Endothelial cell of umbilical vein (primary cell): ENCODE measurements at regions not wholly inside any gene's neighbourhood (a gene's known extent, or its start where the extent isn't known, plus 50 kb on each side); places are given as distances from the start of the nearest gene placed in this dataset.
"Not testable (repeated sequence)": the region's sequence is repeated elsewhere in the genome, so short reads cannot be mapped to it uniquely, and the experiment has no call there.

Source experiments
- BruUV-seq: library from RNA; stranded (reverse); fragments of 400-500 nt; replicated peaks from 2 replicates; lab custom pipeline; 2021; lab: Mats Ljungman, UMichigan
- CTCF ChIA-PET: fragments of 300-600, 350-600 bp; sonication (Branson Sonifier 250); formaldehyde crosslinking; loops from one replicate; lab custom pipeline; 2021; ENCODE audit warnings: antibody characterized with exemption, inconsistent platforms; lab: Charles Lee
- POLR2A ChIA-PET: fragments of 300-600, 350-600 bp; sonication (Branson Sonifier 250); formaldehyde crosslinking; loops from one replicate; lab custom pipeline; 2021; ENCODE audit warnings: antibody characterized with exemption, inconsistent platforms; lab: Charles Lee
- DNase-seq: peaks from one replicate; pipeline ENCODE4 v3.0.0-alpha.2; 2011; ENCODE audit warnings: low read depth, low spot score
- FAIRE-seq: peaks from 2 replicates; lab custom pipeline; 2011; peaks lifted over from hg19 to GRCh38; lab: Jason Lieb, UNC
- H2AFZ ChIP-seq: 2 replicates; pipeline ENCODE4 v1.6.0; 2012; ENCODE audit warnings: low read depth, low read length, control low read depth, inconsistent platforms
- H3K27ac ChIP-seq: 2 replicates; pipeline ENCODE4 v1.5.1; 2011; ENCODE audit warnings: low read depth, mild to moderate bottlenecking, control low read depth, low read length, moderate library complexity; ENCODE audit not compliant: insufficient read depth
- H3K27me3 ChIP-seq, 2 experiments: 2 replicates each; pipeline versions ENCODE4 v1.6.0 to v1.6.1; 2011; ENCODE audit warnings: low read length in 2 of 2, mixed read lengths in 1 of 2; ENCODE audit not compliant: control insufficient read depth in 2 of 2, insufficient read depth in 2 of 2
- H3K36me3 ChIP-seq, 2 experiments: 2 replicates in 1 of 2; 3 replicates in 1 of 2; pipeline ENCODE4 v1.5.1; 2011; ENCODE audit warnings: low read length in 2 of 2, mild to moderate bottlenecking in 1 of 2, moderate library complexity in 1 of 2; ENCODE audit not compliant: control insufficient read depth in 2 of 2, insufficient read depth in 2 of 2; ENCODE audit errors: extremely low read depth in 1 of 2
- H3K4me1 ChIP-seq: 3 replicates; pipeline ENCODE4 v1.5.1; 2011; ENCODE audit warnings: mild to moderate bottlenecking, low read length; ENCODE audit not compliant: control insufficient read depth, insufficient read depth; ENCODE audit errors: extremely low read depth
- H3K4me2 ChIP-seq: 2 replicates; pipeline ENCODE4 v1.6.1; 2011; ENCODE audit warnings: low read length, control low read depth, mixed read lengths; ENCODE audit not compliant: insufficient read depth
- H3K4me3 ChIP-seq, 3 experiments: fragments of 200-600 bp in 1 of 3; sonication (generic), shearing (Covaris generic) in 1 of 3; replicated peaks in 1 of 3; 2 replicates each; pipeline ENCODE4 v1.5.1; 2011 to 2016; ENCODE audit warnings: control low read depth in 3 of 3, low read length in 3 of 3, mild to moderate bottlenecking in 2 of 3, inconsistent platforms in 1 of 3, low read depth in 1 of 3, moderate library complexity in 1 of 3; ENCODE audit not compliant: insufficient read depth in 1 of 3
- H3K79me2 ChIP-seq: 2 replicates; pipeline ENCODE4 v1.6.0; 2012; ENCODE audit warnings: low read length, inconsistent platforms; ENCODE audit not compliant: control insufficient read depth, insufficient read depth
- H3K9ac ChIP-seq: replicated peaks from 2 replicates; pipeline ENCODE3; 2011; ENCODE audit warnings: low read length, control low read depth; ENCODE audit not compliant: insufficient read depth; ENCODE audit errors: extremely low read depth
- H3K9me1 ChIP-seq: replicated peaks from 3 replicates; pipeline ENCODE4 v1.6.0; 2011; ENCODE audit warnings: mild to moderate bottlenecking, low read length; ENCODE audit not compliant: control insufficient read depth, insufficient read depth; ENCODE audit errors: extremely low read depth
- H3K9me3 ChIP-seq: replicated peaks from 2 replicates; pipeline ENCODE4 v1.5.1; 2012; ENCODE audit warnings: low read length, inconsistent platforms; ENCODE audit not compliant: control insufficient read depth, insufficient read depth
- H4K20me1 ChIP-seq: replicated peaks from 2 replicates; pipeline ENCODE3; 2011; ENCODE audit warnings: mild to moderate bottlenecking, low read length; ENCODE audit not compliant: control insufficient read depth, insufficient read depth; ENCODE audit errors: extremely low read depth
- CTCF ChIP-seq, 2 donors: IDR thresholded peaks; 1 replicate in 1 of 2; 2 replicates in 1 of 2; pipeline ENCODE4 v1.5.1; 2011; ENCODE audit warnings: low read length in 2 of 2, mild to moderate bottlenecking in 2 of 2, moderate library complexity in 2 of 2, control low read depth in 1 of 2, inconsistent platforms in 1 of 2, low read depth in 1 of 2; ENCODE audit not compliant: insufficient read depth in 1 of 2; ENCODE audit errors: extremely low read depth in 1 of 2
- EZH2 ChIP-seq: IDR thresholded peaks from 2 replicates; pipeline ENCODE4 v1.6.1; 2012; ENCODE audit warnings: borderline replicate concordance, low read depth, mild to moderate bottlenecking, moderate library complexity, low read length, inconsistent platforms; ENCODE audit not compliant: severe bottlenecking
- FOS ChIP-seq: IDR thresholded peaks from 2 replicates; pipeline ENCODE4 v1.6.1; 2011; ENCODE audit warnings: mild to moderate bottlenecking, low read length, moderate library complexity, borderline replicate concordance; ENCODE audit not compliant: insufficient read depth
- GATA2 ChIP-seq: IDR thresholded peaks from 2 replicates; pipeline ENCODE4 v1.7.0; 2011; ENCODE audit warnings: low read depth, mild to moderate bottlenecking, moderate library complexity, mixed read lengths, low read length; ENCODE audit not compliant: insufficient read length, insufficient read depth
- MAX ChIP-seq: IDR thresholded peaks from 2 replicates; pipeline ENCODE4 v1.6.1; 2011; ENCODE audit not compliant: insufficient read depth, insufficient read length
- MYC ChIP-seq: IDR thresholded peaks from one replicate; pipeline ENCODE4 v1.6.1; 2011; ENCODE audit warnings: mild to moderate bottlenecking, low read depth, low read length
- POLR2A ChIP-seq: IDR thresholded peaks from 2 replicates; pipeline ENCODE4 v1.6.1; 2012; ENCODE audit warnings: low read depth, mild to moderate bottlenecking, control low read depth, low read length
- POLR2AphosphoS5 ChIP-seq: IDR thresholded peaks from 2 replicates; pipeline ENCODE4 v1.6.1; 2012; ENCODE audit warnings: low read depth, mild to moderate bottlenecking, control low read depth, low read length, moderate library complexity; ENCODE audit not compliant: insufficient read depth
- dilution Hi-C: fragments of 300-500 bp; cut with MboI; formaldehyde crosslinking; loops from one replicate; pipeline ENCODE4 v1.15.0; 2019; ENCODE audit warnings: low sequenced_read_pairs; ENCODE audit not compliant: extremely low pct_ligation_motif_present
- intact Hi-C: fragments of 100-400 bp; cut with micrococcal nuclease; formaldehyde crosslinking; loops from one replicate; pipeline ENCODE4 v1.10.0; 2022

- Histone ChIP-seq H3K9me1 (no peaks in the 10 kb centered on the region), H3K36me3 (no peaks in the 10 kb centered on the region), H3K79me2 (no peaks in the 10 kb centered on the region), H3K4me2 (no peak overlapping the region), H3K9ac (no peak overlapping the region), H3K4me1 (no peaks in the 10 kb centered on the region), H3K4me3 (no peak overlapping the region), H3K27me3 (peaks cover 0 to 8% of the 10 kb centered on the region in 2 experiments), H4K20me1 (no peaks in the 10 kb centered on the region), H3K9me3 (no peaks in the 10 kb centered on the region), H3K27ac (no peak overlapping the region), H2AFZ (no peak overlapping the region)
- dilution Hi-C loops: no loop called here
- DNase-seq: no peak
- BruUV-seq: no TSS peak
- FAIRE-seq: no peak
- intact Hi-C loops: no loop called here
- TF ChIP-seq CTCF (IDR thresholded peaks at IDR 0.05; ENCODE audit: extremely low read depth in 1 of 2, insufficient read depth in 1 of 2, low read depth in 1 of 2, low read length in 2 of 2): no peak
- no peak for TF ChIP-seq EZH2
- no peak for TF ChIP-seq POLR2A
- no peak for TF ChIP-seq MYC
- TF ChIP-seq FOS: no peak
- TF ChIP-seq POLR2AphosphoS5: no peak
- TF ChIP-seq MAX: no peak
- TF ChIP-seq GATA2: no peak
- ChIA-PET CTCF (no interaction called here), POLR2A (no interaction called here)
Observed at GRCh38 chr5:133859073-133859472, 109.4 kb downstream of the C5orf15 start.

DNA sequence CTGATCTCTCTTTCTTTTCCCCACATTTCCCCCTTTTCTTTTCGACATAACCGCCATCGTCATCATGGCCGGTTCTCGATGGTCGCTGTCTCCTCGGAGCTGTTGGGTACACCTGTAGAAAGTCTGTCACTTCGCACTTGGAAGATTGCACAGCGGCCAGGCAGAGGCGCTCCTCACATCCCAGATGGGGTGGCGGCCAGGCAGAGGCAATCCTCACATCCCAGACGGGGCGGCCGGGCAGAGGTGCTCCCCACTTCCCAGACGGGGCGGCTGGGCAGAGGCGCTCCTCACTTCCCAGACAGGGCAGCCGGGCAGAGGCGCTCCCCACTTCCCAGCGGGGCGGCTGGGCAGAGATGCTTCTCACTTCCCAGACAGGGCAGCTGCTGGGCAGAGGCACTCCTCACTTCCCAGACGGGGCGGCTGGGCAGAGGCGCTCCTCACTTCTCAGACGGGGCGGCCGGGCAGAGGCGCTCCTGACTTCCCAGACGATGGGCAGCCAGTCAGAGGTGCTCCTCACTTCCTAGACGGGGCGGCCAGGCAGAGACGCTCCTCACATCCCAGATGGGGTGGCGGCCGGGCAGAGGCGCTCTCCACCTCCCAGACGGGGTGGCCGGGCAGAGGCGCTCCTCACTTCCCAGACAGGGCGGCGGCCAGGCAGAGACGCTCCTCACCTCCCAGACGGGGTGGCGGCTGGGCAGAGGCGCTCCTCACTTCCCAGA is 110.7 kb downstream of the C5orf15 start:
- FAIRE-seq, CTCF ChIA-PET, POLR2A ChIA-PET, dilution Hi-C loops, H3K36me3 ChIP-seq, intact Hi-C loops, H3K27ac ChIP-seq, H4K20me1 ChIP-seq, H3K27me3 ChIP-seq, H3K9me3 ChIP-seq, H3K9me1 ChIP-seq, H3K9ac ChIP-seq, H3K4me3 ChIP-seq, H3K4me1 ChIP-seq, H3K4me2 ChIP-seq, H3K79me2 ChIP-seq, DNase-seq, H2AFZ ChIP-seq, BruUV-seq: not testable (repeated sequence)
